ENCODE measurements at regions not wholly inside any gene's neighbourhood (a gene's known extent, or its start where the extent isn't known, plus 50 kb on each side); places are given as distances from the start of the nearest gene placed in this dataset.

DNA sequence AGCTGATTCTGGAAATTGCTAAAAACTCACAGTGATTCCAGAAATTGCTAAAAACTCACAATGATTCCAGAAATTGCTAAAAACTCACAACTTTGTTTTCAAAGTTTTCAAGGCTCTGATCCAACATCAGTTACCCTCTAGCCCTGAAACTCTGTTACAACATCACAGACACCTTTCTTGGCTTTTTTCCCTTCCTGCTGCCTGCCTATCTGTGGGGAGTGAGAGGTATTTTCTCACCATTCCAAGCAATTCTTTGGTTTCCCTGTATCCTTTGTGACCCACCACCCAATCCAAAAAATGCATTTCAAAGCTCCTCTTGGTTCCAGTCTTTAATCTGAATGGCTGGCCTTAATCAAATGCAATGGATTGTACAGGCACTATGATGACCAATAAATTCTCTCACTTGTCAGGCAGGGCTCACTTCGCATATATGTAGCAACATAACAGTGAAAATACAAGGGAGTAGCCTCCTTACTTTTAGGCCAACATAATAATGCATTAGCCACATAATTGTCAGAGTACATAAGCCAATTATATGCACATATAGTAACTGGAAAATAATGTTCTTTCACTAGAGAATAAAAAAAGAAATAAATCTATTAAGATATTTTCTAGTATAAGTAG lies 1139.0 kb downstream of the ROBO2 start:
- Histone ChIP-seq H3K4me2 (ENCODE audit: control insufficient read depth, extremely low read depth, insufficient read depth, low read depth, low read length) (no peak overlapping the region), H3K79me2 (ENCODE audit: control insufficient read depth, insufficient read depth, low read length) (no peaks in the 10 kb centered on the region), H3K36me3 (ENCODE audit: control insufficient read depth in 2 of 2, extremely low read depth in 1 of 2, insufficient read depth in 2 of 2, low read length in 2 of 2) (no peaks in the 10 kb centered on the region), H3K4me3 (ENCODE audit: control insufficient read depth in 2 of 3, extremely low read depth in 1 of 3, insufficient read depth in 2 of 3, low read depth in 1 of 3, low read length in 3 of 3) (no peak overlapping the region), H3K9me3 (ENCODE audit: control insufficient read depth, low read depth, low read length) (no peaks in the 10 kb centered on the region), H3K27me3 (ENCODE audit: control insufficient read depth, extremely low read depth, insufficient read depth, low read length) (no peaks in the 10 kb centered on the region), H3K27ac (ENCODE audit: control insufficient read depth, insufficient read depth, low read length) (no peak overlapping the region), H4K20me1 (ENCODE audit: control insufficient read depth, extremely low read depth, insufficient read depth, low read length) (no peaks in the 10 kb centered on the region), H2AFZ (ENCODE audit: control insufficient read depth, low read length) (no peak overlapping the region), H3K4me1 (ENCODE audit: control insufficient read depth, extremely low read depth, insufficient read depth, low read length) (no peaks in the 10 kb centered on the region), H3K9me1 (ENCODE audit: control insufficient read depth, extremely low read depth, insufficient read depth, low read length) (no peaks in the 10 kb centered on the region), H3K9ac (ENCODE audit: control insufficient read depth, extremely low read depth, insufficient read depth, low read length) (no peak overlapping the region)
- no peak for TF ChIP-seq EZH2 (IDR thresholded peaks at IDR 0.05; ENCODE audit: low read length)
- TF ChIP-seq, protein P1, sequence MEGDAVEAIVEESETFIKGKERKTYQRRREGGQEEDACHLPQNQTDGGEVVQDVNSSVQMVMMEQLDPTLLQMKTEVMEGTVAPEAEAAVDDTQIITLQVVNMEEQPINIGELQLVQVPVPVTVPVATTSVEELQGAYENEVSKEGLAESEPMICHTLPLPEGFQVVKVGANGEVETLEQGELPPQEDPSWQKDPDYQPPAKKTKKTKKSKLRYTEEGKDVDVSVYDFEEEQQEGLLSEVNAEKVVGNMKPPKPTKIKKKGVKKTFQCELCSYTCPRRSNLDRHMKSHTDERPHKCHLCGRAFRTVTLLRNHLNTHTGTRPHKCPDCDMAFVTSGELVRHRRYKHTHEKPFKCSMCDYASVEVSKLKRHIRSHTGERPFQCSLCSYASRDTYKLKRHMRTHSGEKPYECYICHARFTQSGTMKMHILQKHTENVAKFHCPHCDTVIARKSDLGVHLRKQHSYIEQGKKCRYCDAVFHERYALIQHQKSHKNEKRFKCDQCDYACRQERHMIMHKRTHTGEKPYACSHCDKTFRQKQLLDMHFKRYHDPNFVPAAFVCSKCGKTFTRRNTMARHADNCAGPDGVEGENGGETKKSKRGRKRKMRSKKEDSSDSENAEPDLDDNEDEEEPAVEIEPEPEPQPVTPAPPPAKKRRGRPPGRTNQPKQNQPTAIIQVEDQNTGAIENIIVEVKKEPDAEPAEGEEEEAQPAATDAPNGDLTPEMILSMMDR (optimal IDR thresholded peaks at IDR 0.05 in 1 of 3, IDR thresholded peaks at IDR 0.05 in 1 of 3, conservative IDR thresholded peaks at IDR 0.05 in 1 of 3; ENCODE audit: extremely low read depth in 1 of 3, insufficient read depth in 2 of 3, low read length in 3 of 3) = no peak
- no peak for FAIRE-seq
- no peak for DNase-seq (ENCODE audit: low read depth, low spot score)
- dilution Hi-C loops (cut with MboI; ENCODE audit: extremely low pct_ligation_motif_present, low sequenced_read_pairs) = no loop called here

DNA sequence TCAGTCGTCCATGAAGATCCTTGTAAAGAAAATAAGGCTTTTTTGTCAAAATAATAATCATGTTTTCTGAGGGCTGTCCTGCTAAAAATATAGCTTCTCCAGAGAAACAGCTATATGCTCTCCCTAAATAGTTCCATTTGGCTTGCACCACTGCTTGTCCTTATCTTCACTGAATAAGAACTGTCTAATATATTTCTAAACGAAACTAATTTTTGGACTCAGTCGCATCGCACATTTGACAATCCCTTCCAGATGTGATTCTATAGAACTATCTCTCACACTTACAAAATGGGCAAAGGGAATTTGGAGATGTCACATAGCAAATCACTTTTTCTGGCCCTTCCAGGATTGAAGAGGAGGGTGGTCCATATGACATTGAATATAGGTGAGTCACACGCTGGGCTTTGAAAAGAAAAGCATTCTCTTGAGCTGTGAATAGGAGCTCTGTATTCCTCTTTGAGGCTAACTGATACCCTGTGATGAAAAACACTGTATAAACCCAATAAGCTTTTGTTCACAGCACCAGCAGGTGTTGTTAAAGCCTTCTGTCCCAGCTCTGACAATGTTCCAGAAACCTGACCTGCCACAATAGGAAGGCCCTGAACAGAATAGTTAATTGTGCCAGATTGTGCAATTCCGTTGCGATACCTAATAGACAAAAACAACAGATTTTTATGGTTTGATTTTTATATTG lies 1144.2 kb downstream of the ROBO2 start:
- no peak overlapping the region for H3K4me3 ChIP-seq (ENCODE audit: control insufficient read depth in 2 of 3, extremely low read depth in 1 of 3, insufficient read depth in 2 of 3, low read depth in 1 of 3, low read length in 3 of 3)
- no peak for TF ChIP-seq EZH2 (IDR thresholded peaks at IDR 0.05; ENCODE audit: low read length)
- TF ChIP-seq, protein P1 (optimal IDR thresholded peaks at IDR 0.05 in 1 of 3, IDR thresholded peaks at IDR 0.05 in 1 of 3, conservative IDR thresholded peaks at IDR 0.05 in 1 of 3; ENCODE audit: extremely low read depth in 1 of 3, insufficient read depth in 2 of 3, low read length in 3 of 3) = no peak
- H2AFZ ChIP-seq (ENCODE audit: control insufficient read depth, low read length) = no peak overlapping the region
- H3K9me1 ChIP-seq (ENCODE audit: control insufficient read depth, extremely low read depth, insufficient read depth, low read length) = no peaks in the 10 kb centered on the region
- H3K27ac ChIP-seq (ENCODE audit: control insufficient read depth, insufficient read depth, low read length) = no peak overlapping the region
- no peak for DNase-seq (ENCODE audit: low read depth, low spot score)
- no peak overlapping the region for H3K9ac ChIP-seq (ENCODE audit: control insufficient read depth, extremely low read depth, insufficient read depth, low read length)
- H3K9me3 ChIP-seq (ENCODE audit: control insufficient read depth, low read depth, low read length) = no peaks in the 10 kb centered on the region
- dilution Hi-C loops (cut with MboI; ENCODE audit: extremely low pct_ligation_motif_present, low sequenced_read_pairs) = no loop called here
- H3K4me2 ChIP-seq (ENCODE audit: control insufficient read depth, extremely low read depth, insufficient read depth, low read depth, low read length) = no peak overlapping the region
- H3K4me1 ChIP-seq (ENCODE audit: control insufficient read depth, extremely low read depth, insufficient read depth, low read length) = no peaks in the 10 kb centered on the region
- H3K79me2 ChIP-seq (ENCODE audit: control insufficient read depth, insufficient read depth, low read length) = no peaks in the 10 kb centered on the region
- no peaks in the 10 kb centered on the region for H3K27me3 ChIP-seq (ENCODE audit: control insufficient read depth, extremely low read depth, insufficient read depth, low read length)
- no peak for FAIRE-seq
- H4K20me1 ChIP-seq (ENCODE audit: control insufficient read depth, extremely low read depth, insufficient read depth, low read length) = no peaks in the 10 kb centered on the region
- no peaks in the 10 kb centered on the region for H3K36me3 ChIP-seq (ENCODE audit: control insufficient read depth in 2 of 2, extremely low read depth in 1 of 2, insufficient read depth in 2 of 2, low read length in 2 of 2)

Measured in keratinocyte (primary cell).